HL-60 (cell line): ENCODE measurements at regions not wholly inside any gene's neighbourhood (a gene's known extent, or its start where the extent isn't known, plus 50 kb on each side); places are given as distances from the start of the nearest gene placed in this dataset.

Experiments
- DNase-seq, 2 experiments: peaks; one replicate each; pipeline ENCODE4 v3.0.0-alpha.2; 2010 to 2020; ENCODE audit warnings: low read depth in 1 of 2, low spot score in 1 of 2
- H3K27ac ChIP-seq: fragments of 250-450 bp; sonication (Bioruptor Pico); replicated peaks from 2 replicates; pipeline ENCODE4 v1.5.1; 2020; ENCODE audit warnings: mild to moderate bottlenecking, moderate library complexity
- H3K27me3 ChIP-seq: fragments of 250-450 bp; sonication (Bioruptor Pico); 2 replicates; pipeline ENCODE4 v1.5.1; 2021; ENCODE audit warnings: mild to moderate bottlenecking, moderate library complexity; ENCODE audit not compliant: insufficient read depth, poor library complexity, severe bottlenecking
- H3K4me3 ChIP-seq: replicated peaks from 2 replicates; pipeline ENCODE4 v1.5.1; 2011; ENCODE audit warnings: mild to moderate bottlenecking, control low read depth, low read length; ENCODE audit not compliant: insufficient read depth
- GABPA ChIP-seq: IDR thresholded peaks from 2 replicates; pipeline ENCODE4 v1.6.1; 2012; ENCODE audit warnings: low read depth
- POLR2AphosphoS5 ChIP-seq: IDR thresholded peaks from 2 replicates; pipeline ENCODE4 v1.6.1; 2012; ENCODE audit warnings: low read depth
- REST ChIP-seq: IDR thresholded peaks from 2 replicates; pipeline ENCODE4 v1.6.1; 2012; ENCODE audit warnings: low read depth; ENCODE audit not compliant: insufficient replicate concordance
- SPI1 ChIP-seq: IDR thresholded peaks from 2 replicates; pipeline ENCODE4 v1.6.1; 2012; ENCODE audit warnings: low read depth, mild to moderate bottlenecking, borderline replicate concordance
- TF ChIP-seq, protein P1 (sequence below): IDR thresholded peaks from one replicate; pipeline ENCODE4 v1.5.1; 2011; ENCODE audit warnings: low read length, control low read depth, inconsistent platforms; ENCODE audit not compliant: insufficient read depth

GRCh38 chr4:14518136-14518535 lies 484.1 kb upstream of the CPEB2 start:
- Histone ChIP-seq H3K27me3 (no peaks in the 10 kb centered on the region), H3K27ac (no peak overlapping the region), H3K4me3 (no peak overlapping the region)
- TF ChIP-seq, protein P1, sequence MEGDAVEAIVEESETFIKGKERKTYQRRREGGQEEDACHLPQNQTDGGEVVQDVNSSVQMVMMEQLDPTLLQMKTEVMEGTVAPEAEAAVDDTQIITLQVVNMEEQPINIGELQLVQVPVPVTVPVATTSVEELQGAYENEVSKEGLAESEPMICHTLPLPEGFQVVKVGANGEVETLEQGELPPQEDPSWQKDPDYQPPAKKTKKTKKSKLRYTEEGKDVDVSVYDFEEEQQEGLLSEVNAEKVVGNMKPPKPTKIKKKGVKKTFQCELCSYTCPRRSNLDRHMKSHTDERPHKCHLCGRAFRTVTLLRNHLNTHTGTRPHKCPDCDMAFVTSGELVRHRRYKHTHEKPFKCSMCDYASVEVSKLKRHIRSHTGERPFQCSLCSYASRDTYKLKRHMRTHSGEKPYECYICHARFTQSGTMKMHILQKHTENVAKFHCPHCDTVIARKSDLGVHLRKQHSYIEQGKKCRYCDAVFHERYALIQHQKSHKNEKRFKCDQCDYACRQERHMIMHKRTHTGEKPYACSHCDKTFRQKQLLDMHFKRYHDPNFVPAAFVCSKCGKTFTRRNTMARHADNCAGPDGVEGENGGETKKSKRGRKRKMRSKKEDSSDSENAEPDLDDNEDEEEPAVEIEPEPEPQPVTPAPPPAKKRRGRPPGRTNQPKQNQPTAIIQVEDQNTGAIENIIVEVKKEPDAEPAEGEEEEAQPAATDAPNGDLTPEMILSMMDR, result no peak
- no peak for TF ChIP-seq SPI1
- DNase-seq, result no peak

DNA sequence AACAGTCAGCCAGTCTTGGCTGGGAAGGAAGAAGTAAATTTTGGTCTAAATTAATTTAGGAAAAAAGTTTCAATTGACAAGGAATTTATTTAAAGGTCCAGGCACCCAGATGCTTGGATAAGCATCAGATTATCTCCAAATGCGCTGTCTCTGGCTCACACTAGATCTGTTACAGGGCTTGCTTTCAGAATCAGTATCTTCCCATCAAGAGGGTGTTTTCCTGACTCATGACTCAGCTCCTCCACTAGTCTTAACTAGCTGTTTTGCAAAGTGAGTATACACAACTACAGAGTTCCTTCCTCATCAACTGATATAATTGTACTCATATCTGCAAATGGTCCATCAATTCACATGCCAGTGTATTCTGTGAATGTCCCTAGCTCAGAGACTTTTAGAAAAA lies 482.1 kb upstream of the CPEB2 start:
- DNase-seq, result no peak
- H3K27ac ChIP-seq, result no peak overlapping the region
- H3K4me3 ChIP-seq, result no peak overlapping the region
- H3K27me3 ChIP-seq, result no peaks in the 10 kb centered on the region
- TF ChIP-seq GABPA (no peak), REST (no peak), SPI1 (no peak), POLR2AphosphoS5 (no peak)
- TF ChIP-seq, protein P1, result no peak

DNA sequence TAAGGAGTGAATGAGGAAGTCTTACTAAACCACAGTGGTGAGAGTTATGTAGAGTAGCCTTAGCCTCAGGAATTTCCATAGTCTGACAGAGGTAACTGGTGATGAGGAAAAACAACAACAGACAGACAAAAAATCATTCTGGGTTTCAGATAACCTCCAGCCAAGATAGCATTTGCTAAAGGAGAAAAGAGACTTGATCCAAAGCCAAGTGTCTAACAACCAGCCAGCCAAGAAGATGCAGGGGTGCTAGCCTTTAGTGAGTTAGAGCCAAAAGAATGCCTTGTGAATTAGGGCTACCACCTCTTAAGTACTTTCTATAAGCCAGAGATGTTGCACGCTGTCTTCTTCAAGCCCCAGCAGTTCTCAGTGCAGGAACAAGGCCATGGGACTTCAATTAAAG lies 478.0 kb upstream of the CPEB2 start:
- Histone ChIP-seq H3K27ac (no peak overlapping the region), H3K4me3 (no peak overlapping the region), H3K27me3 (no peaks in the 10 kb centered on the region)
- TF ChIP-seq REST (no peak), GABPA (no peak), SPI1 (peak; percentile 48), POLR2AphosphoS5 (no peak)
- TF ChIP-seq, protein P1, result no peak
- no peak for DNase-seq

- DNase-seq, result no peak
- H3K27ac ChIP-seq, result no peak overlapping the region
- H3K4me3 ChIP-seq, result no peak overlapping the region
- TF ChIP-seq GABPA (no peak), SPI1 (no peak), REST (no peak), POLR2AphosphoS5 (no peak)
- TF ChIP-seq, protein P1, result no peak
- H3K27me3 ChIP-seq, result no peaks in the 10 kb centered on the region
Measured at GRCh38 chr4:14528918-14529317, 473.4 kb upstream of the CPEB2 start.
